HG02610 (cell line): ENCODE measurements at regions not wholly inside any gene's neighbourhood (a gene's known extent, or its start where the extent isn't known, plus 50 kb on each side); places are given as distances from the start of the nearest gene placed in this dataset.

Experiments used
- ATAC-seq: cut with Tn5 transposase; IDR thresholded peaks from one replicate; pipeline ENCODE4 v1.9.1; 2021; ENCODE audit warnings: mild to moderate bottlenecking, moderate library complexity; ENCODE audit not compliant: unreplicated experiment

GRCh38 chr5:30866142-30866541 is 327.3 kb upstream of the CDH6 start:
- no peak for ATAC-seq

DNA sequence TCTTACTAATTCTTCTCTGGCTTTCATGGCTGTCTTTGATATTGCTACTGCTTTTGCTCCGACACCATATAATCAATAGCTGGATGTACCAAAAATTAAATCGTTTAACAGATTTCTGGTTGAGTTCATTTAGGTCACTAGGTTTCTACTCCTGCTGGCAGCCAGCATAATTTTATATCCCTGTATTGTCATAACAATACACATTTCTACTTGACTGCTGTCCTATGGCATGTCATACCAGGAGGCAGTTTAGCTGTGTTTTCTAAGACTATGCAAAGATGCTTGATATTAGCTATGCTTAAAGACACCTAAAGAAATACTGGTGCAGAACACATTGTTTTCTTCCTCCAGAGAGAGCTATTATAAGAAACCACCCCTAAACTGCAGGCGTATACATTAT is 337.2 kb upstream of the CDH6 start:
- no peak for ATAC-seq

DNA sequence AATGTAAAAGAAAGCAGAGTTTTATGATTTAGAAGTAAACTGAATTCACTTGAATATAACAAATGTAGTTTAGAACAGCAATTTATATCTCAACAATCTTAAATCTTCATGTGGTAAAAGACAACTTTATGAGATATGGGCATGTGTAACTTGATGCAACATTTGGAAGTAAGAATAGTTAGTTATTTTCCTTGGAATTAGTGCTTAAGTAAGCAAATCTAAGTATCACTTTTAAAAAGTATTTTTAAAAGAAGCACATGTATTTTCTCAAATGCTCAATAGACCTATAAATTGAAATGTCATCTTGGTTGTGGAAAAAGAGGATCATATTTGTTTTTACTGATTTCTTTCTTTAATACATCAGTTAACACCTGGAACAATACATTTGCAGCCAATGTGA is 340.3 kb upstream of the CDH6 start:
- no peak for ATAC-seq

DNA sequence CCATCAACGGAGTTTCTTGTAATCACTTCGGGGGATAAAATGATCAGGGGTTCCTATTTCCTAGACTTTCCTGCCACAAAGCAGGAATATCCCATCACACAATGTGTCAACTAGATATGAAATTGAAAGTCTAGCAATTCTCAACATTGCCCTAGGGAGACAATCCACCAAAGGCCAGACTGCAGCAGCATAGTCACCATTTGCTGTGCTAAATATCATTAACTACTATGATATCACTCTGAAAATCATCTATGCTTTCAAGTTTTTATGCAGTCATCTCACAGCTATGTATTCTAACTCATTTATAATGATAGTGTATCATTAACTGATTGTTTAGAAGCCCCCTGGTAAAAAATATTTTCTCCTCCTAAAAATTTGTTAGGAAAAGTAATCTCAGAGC is 342.6 kb upstream of the CDH6 start:
- no peak for ATAC-seq

- no peak for ATAC-seq
Observed at GRCh38 chr5:30849931-30850710, 343.4 kb upstream of the CDH6 start.

DNA sequence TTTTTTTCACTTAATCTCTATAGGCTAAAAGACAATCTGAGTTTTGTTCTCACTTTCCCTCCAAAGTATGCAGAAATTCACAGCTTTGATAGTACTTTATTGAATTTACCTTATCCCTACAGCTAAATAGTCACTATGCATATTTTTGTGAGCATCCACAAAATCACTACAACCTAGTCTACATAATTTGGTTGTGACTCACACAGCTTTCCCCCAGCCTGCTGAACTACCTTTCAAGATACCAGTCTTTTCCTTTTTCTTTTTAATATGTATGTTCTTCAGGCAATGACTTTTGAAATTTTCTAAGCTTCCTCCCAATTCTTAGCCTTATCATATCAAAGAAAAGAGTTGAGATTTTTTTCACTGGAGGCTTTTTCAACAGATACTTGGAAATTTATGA is 347.3 kb upstream of the CDH6 start:
- no peak for ATAC-seq

- no peak for ATAC-seq
Observed at GRCh38 chr5:30845194-30845593, 348.3 kb upstream of the CDH6 start.

GRCh38 chr5:30843541-30843940 is 349.9 kb upstream of the CDH6 start:
- no peak for ATAC-seq

GRCh38 chr5:30839956-30840355 is 353.5 kb upstream of the CDH6 start:
- ATAC-seq, result no peak

GRCh38 chr5:30838936-30839496 is 354.5 kb upstream of the CDH6 start:
- no peak for ATAC-seq

GRCh38 chr5:30832519-30832918 is 361.0 kb upstream of the CDH6 start:
- no peak for ATAC-seq

DNA sequence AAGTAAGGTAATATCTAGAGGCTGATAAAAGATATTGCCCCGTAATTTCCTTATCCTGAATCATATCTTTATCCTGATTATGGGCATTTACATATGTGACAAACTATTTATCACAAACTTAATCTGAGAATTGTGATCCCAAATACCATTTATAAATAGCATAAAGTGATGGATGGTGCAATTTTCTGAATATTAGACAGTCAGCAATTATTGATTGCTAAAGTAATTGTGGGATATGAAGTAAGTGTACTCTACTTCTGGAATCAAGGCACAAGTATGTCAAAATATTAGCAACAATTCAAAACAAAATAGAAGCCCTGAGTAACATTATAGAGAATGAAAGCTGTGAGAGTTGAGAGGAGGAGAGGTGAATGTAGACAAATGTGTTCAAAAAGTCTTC is 361.9 kb upstream of the CDH6 start:
- ATAC-seq, result no peak

GRCh38 chr5:30831123-30831522 is 362.4 kb upstream of the CDH6 start:
- no peak for ATAC-seq

DNA sequence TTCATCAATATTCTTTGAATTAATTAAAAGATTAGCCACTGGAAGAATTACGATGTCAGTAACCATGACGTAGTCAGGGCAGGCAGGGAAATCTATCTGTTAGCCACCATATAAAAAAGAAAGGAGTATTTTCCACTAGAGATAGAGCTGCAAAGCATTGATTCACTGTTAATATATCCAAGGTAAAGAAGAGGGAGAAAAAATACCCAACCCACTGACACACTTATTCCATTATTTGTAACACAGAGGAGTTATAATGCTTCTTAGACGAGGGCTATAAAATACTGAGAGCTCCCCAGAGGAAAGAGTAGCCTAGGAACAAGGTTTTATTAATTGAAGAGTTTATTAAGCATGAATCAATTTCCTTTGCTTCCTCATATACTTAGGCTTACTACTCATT is 382.2 kb upstream of the CDH6 start:
- no peak for ATAC-seq

GRCh38 chr5:30809933-30810332 is 383.6 kb upstream of the CDH6 start:
- no peak for ATAC-seq

GRCh38 chr5:30808996-30809395 is 384.5 kb upstream of the CDH6 start:
- ATAC-seq, result no peak

GRCh38 chr5:30804739-30805505 is 388.6 kb upstream of the CDH6 start:
- no peak for ATAC-seq

GRCh38 chr5:30802961-30803705 is 390.4 kb upstream of the CDH6 start:
- ATAC-seq, result no peak

GRCh38 chr5:30781643-30782042 is 411.8 kb upstream of the CDH6 start:
- no peak for ATAC-seq

GRCh38 chr5:30768056-30768690 is 425.3 kb upstream of the CDH6 start:
- no peak for ATAC-seq

- ATAC-seq, result no peak
Observed at GRCh38 chr5:30765706-30766105, 427.8 kb upstream of the CDH6 start.
